ENCODE measurements at regions not wholly inside any gene's neighbourhood (a gene's known extent, or its start where the extent isn't known, plus 50 kb on each side); places are given as distances from the start of the nearest gene placed in this dataset.
"Not testable (repeated sequence)": the region's sequence is repeated elsewhere in the genome, so short reads cannot be mapped to it uniquely, and the experiment has no call there.

- no peak for DNase-seq (ENCODE audit: low read depth)
Observed at GRCh38 chr9:25048098-25048724, 502.5 kb upstream of the IZUMO3 start.

- not testable (repeated sequence) for DNase-seq (ENCODE audit: low read depth)
Observed at GRCh38 chr9:25045469-25045868, 499.8 kb upstream of the IZUMO3 start.

GRCh38 chr9:25029743-25030142, 484.0 kb upstream of the IZUMO3 start:
- no peak for DNase-seq (ENCODE audit: low read depth)

- DNase-seq (ENCODE audit: low read depth) = no peak
Observed at GRCh38 chr9:25025686-25026085, 480.0 kb upstream of the IZUMO3 start.

GRCh38 chr9:25025156-25025555, 479.5 kb upstream of the IZUMO3 start:
- no peak for DNase-seq (ENCODE audit: low read depth)

- no peak for DNase-seq (ENCODE audit: low read depth)
Observed at GRCh38 chr9:25017779-25018178, 472.1 kb upstream of the IZUMO3 start.

- no peak for DNase-seq (ENCODE audit: low read depth)
Observed at GRCh38 chr9:25010027-25010662, 464.4 kb upstream of the IZUMO3 start.

- DNase-seq (ENCODE audit: low read depth) = no peak
Observed at GRCh38 chr9:25003686-25004085, 458.0 kb upstream of the IZUMO3 start.

GRCh38 chr9:24986331-24986730, 440.6 kb upstream of the IZUMO3 start:
- no peak for DNase-seq (ENCODE audit: low read depth)

GRCh38 chr9:24970780-24971179, 425.1 kb upstream of the IZUMO3 start:
- not testable (repeated sequence) for DNase-seq (ENCODE audit: low read depth)

GRCh38 chr9:24961762-24962161, 416.1 kb upstream of the IZUMO3 start:
- DNase-seq (ENCODE audit: low read depth) = no peak

GRCh38 chr9:24953070-24953469, 407.4 kb upstream of the IZUMO3 start:
- DNase-seq (ENCODE audit: low read depth) = no peak

- no peak for DNase-seq (ENCODE audit: low read depth)
Observed at GRCh38 chr9:24939109-24939850, 393.6 kb upstream of the IZUMO3 start.

- DNase-seq (ENCODE audit: low read depth) = no peak
Observed at GRCh38 chr9:24936117-24936516, 390.4 kb upstream of the IZUMO3 start.

- no peak for DNase-seq (ENCODE audit: low read depth)
Observed at GRCh38 chr9:24932785-24933184, 387.1 kb upstream of the IZUMO3 start.

GRCh38 chr9:24931894-24932293, 386.2 kb upstream of the IZUMO3 start:
- no peak for DNase-seq (ENCODE audit: low read depth)

GRCh38 chr9:24912767-24913166, 367.1 kb upstream of the IZUMO3 start:
- no peak for DNase-seq (ENCODE audit: low read depth)

GRCh38 chr9:24901319-24901718, 355.6 kb upstream of the IZUMO3 start:
- DNase-seq (ENCODE audit: low read depth) = no peak

- DNase-seq (ENCODE audit: low read depth) = no peak
Observed at GRCh38 chr9:24900179-24900578, 354.5 kb upstream of the IZUMO3 start.

- DNase-seq (ENCODE audit: low read depth) = no peak
Observed at GRCh38 chr9:24899463-24899862, 353.8 kb upstream of the IZUMO3 start.

GRCh38 chr9:24897826-24898225, 352.1 kb upstream of the IZUMO3 start:
- no peak for DNase-seq (ENCODE audit: low read depth)

GRCh38 chr9:24881361-24881760, 335.7 kb upstream of the IZUMO3 start:
- DNase-seq (ENCODE audit: low read depth) = no peak

- DNase-seq (ENCODE audit: low read depth) = no peak
Observed at GRCh38 chr9:24879591-24879990, 333.9 kb upstream of the IZUMO3 start.
